ENCODE measurements at regions not wholly inside any gene's neighbourhood (a gene's known extent, or its start where the extent isn't known, plus 50 kb on each side); places are given as distances from the start of the nearest gene placed in this dataset.

GRCh38 chr13:44231786-44232516 is 141.7 kb upstream of the SERP2 start:
- H3K4me1 ChIP-seq (ENCODE audit: insufficient read depth, low read length), result no peaks in the 10 kb centered on the region
- intact Hi-C loops (cut with micrococcal nuclease; ENCODE audit: unreplicated experiment), result no loop called here
- no peaks in the 10 kb centered on the region for H4K20me1 ChIP-seq (ENCODE audit: insufficient read depth, low read length)
- no peak overlapping the region for H3K27ac ChIP-seq (ENCODE audit: extremely low read length, insufficient read depth, low read length)
- in situ Hi-C loops (cut with HindIII; ENCODE audit: extremely low pct_ligation_motif_present, low pct_unique_long_range_greater_than_20kb), result no loop called here
- BruUV-seq (replicated peaks), result no TSS peak
- peak; percentile 46 for DNase-seq (ENCODE audit: low spot score)
- no peak overlapping the region for H3K4me3 ChIP-seq (replicated peaks in 1 of 3; ENCODE audit: insufficient read depth in 1 of 3, low read depth in 2 of 3, low read length in 3 of 3)
- H3K27me3 ChIP-seq (ENCODE audit: control insufficient read depth in 1 of 2, insufficient read depth in 2 of 2, low read length in 2 of 2), result no peaks in the 10 kb centered on the region; a peak in 1 of 5 replicates
- no peak overlapping the region; the same call in 1 of the 2 replicates for H3K4me2 ChIP-seq (ENCODE audit: low read depth, low read length)
- H3K9ac ChIP-seq (ENCODE audit: insufficient read depth, low read depth, low read length), result no peak overlapping the region
- no peak overlapping the region for H2AFZ ChIP-seq (ENCODE audit: low read length)
- no peak for TF ChIP-seq E2F1 (CRISPR knock-in tag; IDR thresholded peaks at IDR 0.05)
- 0 out of 2 replicates have a peak, but pooled peaks have one; percentile 15 for TF ChIP-seq BCL6 (CRISPR knock-in tag; IDR thresholded peaks at IDR 0.05)
- no peak for TF ChIP-seq REXO4 (CRISPR knock-in tag; IDR thresholded peaks at IDR 0.05; ENCODE audit: borderline replicate concordance)
- no peak for TF ChIP-seq TERF1 (CRISPR knock-in tag; IDR thresholded peaks at IDR 0.05)
- no peak for TF ChIP-seq TMF1 (CRISPR knock-in tag; IDR thresholded peaks at IDR 0.05; ENCODE audit: low read depth)
- no peak for TF ChIP-seq SNAPC2 (CRISPR knock-in tag; IDR thresholded peaks at IDR 0.05)
- no peak for TF ChIP-seq ZNF547 (CRISPR knock-in tag; IDR thresholded peaks at IDR 0.05)
- no peak for TF ChIP-seq PPARG (CRISPR knock-in tag; conservative IDR thresholded peaks at IDR 0.05)
- peak; percentile 52 for TF ChIP-seq FOSL2 (CRISPR knock-in tag; IDR thresholded peaks at IDR 0.05)
- no peak for TF ChIP-seq ZBTB10 (CRISPR knock-in tag; IDR thresholded peaks at IDR 0.05; ENCODE audit: borderline replicate concordance)
- TF ChIP-seq ZNF143 (CRISPR knock-in tag; IDR thresholded peaks at IDR 0.05), result no peak
- peak; percentile 73; the same call in 1 of the 2 replicates for TF ChIP-seq CEBPB (IDR thresholded peaks at IDR 0.05; ENCODE audit: borderline replicate concordance, low read depth, low read length)
- TF ChIP-seq SOX5 (CRISPR knock-in tag; IDR thresholded peaks at IDR 0.05; ENCODE audit: borderline replicate concordance), result no peak
- FAIRE-seq, result no peak
- POLR2A ChIA-PET, result no interaction called here
- H3K9me3 ChIP-seq (ENCODE audit: low read length), result no peaks in the 10 kb centered on the region
- 25% methylated on average over 12 of the region's 15 CpGs for WGBS (ENCODE audit: low lambda C conversion rate)
- ATAC-seq, result peak; percentile 73
- H3K79me2 ChIP-seq (ENCODE audit: insufficient read depth, low read length), result no peaks in the 10 kb centered on the region
- no peaks in the 10 kb centered on the region for H3K36me3 ChIP-seq (replicated peaks in 1 of 2; ENCODE audit: control insufficient read depth in 1 of 2, insufficient read depth in 2 of 2, low read length in 2 of 2)
- CTCF ChIA-PET (ENCODE audit: low intra/inter-chr PET ratio, low total read pairs), result no interaction called here
